Activated CD4-positive, alpha-beta memory T cell treated with anti-CD3 and anti-CD28 coated beads for 36 hours (primary cell): ENCODE measurements at regions not wholly inside any gene's neighbourhood (a gene's known extent, or its start where the extent isn't known, plus 50 kb on each side); places are given as distances from the start of the nearest gene placed in this dataset.

Source experiments
- CTCF ChIA-PET: fragments of 350-600 bp; sonication (Branson Sonifier 250); formaldehyde crosslinking; loops from one replicate; lab custom pipeline; 2021; ENCODE audit warnings: antibody characterized with exemption, inconsistent platforms; lab: Charles Lee
- POLR2A ChIA-PET: fragments of 350-600 bp; sonication (Branson Sonifier 250); formaldehyde crosslinking; loops from one replicate; lab custom pipeline; 2021; ENCODE audit warnings: antibody characterized with exemption; lab: Charles Lee
- DNase-seq: peaks from one replicate; pipeline ENCODE4 v3.0.0-alpha.2; 2020
- H3K27ac Mint-ChIP-seq: one replicate; pipeline ENCODE4 v1.8.0; 2021; ENCODE audit warnings: mixed read lengths
- H3K27me3 Mint-ChIP-seq: one replicate; pipeline ENCODE4 v1.8.0; 2021; ENCODE audit warnings: mixed read lengths
- H3K36me3 Mint-ChIP-seq: one replicate; pipeline ENCODE4 v1.8.0; 2021; ENCODE audit warnings: mixed read lengths
- H3K4me1 Mint-ChIP-seq: one replicate; pipeline ENCODE4 v1.8.0; 2021; ENCODE audit warnings: low read depth, mixed read lengths
- H3K4me3 Mint-ChIP-seq: one replicate; pipeline ENCODE4 v1.8.0; 2021; ENCODE audit warnings: mild to moderate bottlenecking, mixed read lengths
- H3K9me3 Mint-ChIP-seq: one replicate; pipeline ENCODE4 v1.8.0; 2021; ENCODE audit warnings: mixed read lengths
- intact Hi-C: fragments of 100-400 bp; cut with micrococcal nuclease; formaldehyde crosslinking; loops from one replicate; pipeline ENCODE4 v1.15.1; 2023

DNA sequence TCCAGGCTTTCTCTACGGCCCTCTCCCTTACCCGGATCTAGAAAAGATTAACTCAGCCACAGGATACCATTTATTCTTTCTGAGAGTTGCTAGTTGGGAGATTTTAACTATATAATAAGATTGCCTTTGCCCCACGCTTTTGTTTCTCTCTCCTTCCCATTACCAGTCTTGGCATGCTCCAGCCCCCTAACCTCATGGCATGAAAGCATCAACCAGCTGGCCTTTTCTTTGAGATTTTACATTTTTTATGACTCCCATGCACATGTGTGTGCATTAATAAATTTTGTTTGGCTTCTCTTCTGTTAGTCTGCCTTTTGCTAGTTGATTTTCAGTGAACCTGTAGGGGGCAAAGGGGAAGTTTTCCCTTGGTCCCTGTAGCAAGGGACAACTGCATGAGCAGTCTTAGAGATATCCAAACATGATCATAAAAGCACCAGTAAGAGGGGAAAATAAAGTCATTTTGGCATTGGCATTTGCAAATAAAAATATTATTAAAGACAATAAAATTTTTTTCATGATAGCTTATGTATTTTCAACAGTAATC lies 73.6 kb downstream of the OXSM start:
- Mint-ChIP-seq H3K9me3 (peaks cover 10% of the 10 kb centered on the region), H3K36me3 (no peaks in the 10 kb centered on the region), H3K27me3 (no peaks in the 10 kb centered on the region), H3K4me1 (no peaks in the 10 kb centered on the region), H3K27ac (no peak overlapping the region), H3K4me3 (no peak overlapping the region)
- ChIA-PET POLR2A (no interaction called here), CTCF (interaction anchor here (1.2 to 3.2 kb wide), 2 partner anchors 9 to 215 kb away, joined by 3 to 10 read pairs; no protein-coding TSS in a partner anchor)
- no peak for DNase-seq
- intact Hi-C loops = no loop called here

DNA sequence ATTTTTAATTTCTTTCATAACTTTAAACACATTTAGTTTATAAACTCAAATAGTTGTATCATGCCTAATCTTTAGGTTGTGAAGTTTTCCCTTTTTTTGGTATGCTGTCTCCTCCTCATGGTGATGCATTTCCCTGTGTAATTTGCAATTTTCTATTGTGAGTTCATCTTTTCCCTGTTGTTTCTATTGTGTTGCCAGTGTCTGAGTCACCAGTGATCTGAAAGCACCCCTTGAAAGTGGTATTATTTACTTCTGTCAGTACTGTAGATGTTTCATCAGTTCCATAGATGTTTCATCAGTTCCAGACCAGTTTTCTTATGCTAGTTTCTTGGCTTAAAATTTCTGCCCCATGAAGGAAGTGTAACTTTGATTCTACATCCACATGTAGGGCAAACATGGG lies 80.6 kb downstream of the OXSM start:
- no peak overlapping the region for H3K27ac Mint-ChIP-seq
- no peaks in the 10 kb centered on the region for H3K27me3 Mint-ChIP-seq
- H3K4me1 Mint-ChIP-seq = peaks cover 11% of the 10 kb centered on the region
- POLR2A ChIA-PET = no interaction called here
- CTCF ChIA-PET = no interaction called here
- intact Hi-C loops = no loop called here
- H3K4me3 Mint-ChIP-seq = no peak overlapping the region
- peaks cover 6% of the 10 kb centered on the region for H3K9me3 Mint-ChIP-seq
- H3K36me3 Mint-ChIP-seq = peaks cover 5% of the 10 kb centered on the region
- no peak for DNase-seq

DNA sequence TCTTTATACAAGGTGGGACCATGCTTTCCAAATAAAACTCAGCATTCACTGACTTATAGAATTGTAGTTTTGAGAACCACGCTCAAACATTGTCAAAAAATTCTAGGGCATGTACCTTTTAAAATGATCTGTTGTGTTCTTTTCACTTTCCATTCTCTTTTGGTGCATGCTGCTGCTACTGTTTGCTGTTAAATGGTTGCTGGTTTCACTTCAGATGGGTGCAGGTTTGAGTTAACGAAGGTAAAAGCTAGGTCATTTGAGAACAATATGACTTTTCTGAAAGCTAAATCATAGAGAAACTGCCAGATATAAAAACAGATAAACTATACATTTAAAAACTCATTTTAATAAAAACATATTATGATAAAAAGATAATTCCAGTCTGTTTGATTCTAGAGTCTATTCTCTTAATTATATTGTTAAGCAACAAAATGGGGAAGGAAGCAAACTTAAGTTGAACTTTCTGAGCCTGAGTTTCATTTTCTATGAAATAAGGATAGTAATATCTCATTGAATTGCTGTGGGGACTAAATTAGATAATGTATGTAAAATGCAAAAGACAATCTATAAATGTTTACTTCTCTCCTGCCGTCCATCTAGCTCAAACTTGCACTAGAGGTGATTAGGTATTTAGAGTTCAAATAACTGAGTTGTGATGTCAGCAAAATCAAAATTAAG lies 82.4 kb downstream of the OXSM start:
- ChIA-PET POLR2A (no interaction called here), CTCF (interaction anchor here (0.7 kb wide), 1 partner anchor 102 kb away, joined by 3 read pairs; no protein-coding TSS in a partner anchor)
- no peak for DNase-seq
- H3K36me3 Mint-ChIP-seq = peaks cover 5% of the 10 kb centered on the region
- no peak overlapping the region for H3K27ac Mint-ChIP-seq
- peaks cover 6% of the 10 kb centered on the region for H3K9me3 Mint-ChIP-seq
- peaks cover 11% of the 10 kb centered on the region for H3K4me1 Mint-ChIP-seq
- intact Hi-C loops = no loop called here
- H3K4me3 Mint-ChIP-seq = no peak overlapping the region
- no peaks in the 10 kb centered on the region for H3K27me3 Mint-ChIP-seq

DNA sequence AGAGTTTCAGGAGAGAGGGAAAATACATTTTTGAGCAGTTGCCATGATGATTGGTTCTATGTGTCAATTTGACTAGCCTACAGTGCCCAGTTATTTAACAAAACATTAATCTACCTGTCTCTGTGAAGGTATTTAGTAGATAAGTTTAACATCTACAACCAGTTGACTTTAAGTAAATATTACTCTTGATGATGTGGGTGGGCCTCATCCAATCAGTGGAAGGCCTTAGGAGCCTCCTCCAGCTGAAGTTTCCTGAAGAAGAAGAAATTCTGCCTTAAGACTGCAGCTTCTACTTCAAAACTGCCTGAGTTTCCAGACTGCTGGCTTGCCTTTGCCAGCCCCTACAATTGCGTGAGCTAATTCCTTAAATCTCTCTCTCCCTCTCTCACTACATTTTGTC lies 93.6 kb downstream of the OXSM start:
- Mint-ChIP-seq H3K4me3 (no peak overlapping the region), H3K27ac (no peak overlapping the region), H3K9me3 (no peaks in the 10 kb centered on the region), H3K36me3 (no peaks in the 10 kb centered on the region), H3K4me1 (no peaks in the 10 kb centered on the region), H3K27me3 (no peaks in the 10 kb centered on the region)
- no peak for DNase-seq
- ChIA-PET CTCF (no interaction called here), POLR2A (no interaction called here)
- intact Hi-C loops = no loop called here

DNA sequence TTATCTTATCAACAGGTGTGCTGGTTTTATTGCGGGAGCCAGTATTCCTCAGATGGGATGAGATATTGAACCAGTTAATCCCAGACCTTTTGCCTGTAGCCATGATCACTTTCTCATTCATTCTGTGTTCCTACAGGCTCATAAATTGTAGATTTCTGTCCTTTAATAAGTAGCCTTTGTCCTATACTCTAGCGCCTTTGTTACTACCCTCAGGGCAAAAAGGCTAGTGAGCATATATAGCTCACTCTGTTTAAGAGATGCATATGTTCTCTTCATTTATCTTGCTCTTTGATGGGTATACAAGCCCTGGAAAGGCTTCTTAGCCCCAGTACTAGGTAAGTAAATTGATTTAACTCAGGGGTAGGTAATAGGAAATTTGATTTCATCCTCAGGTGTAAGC lies 95.1 kb downstream of the OXSM start:
- no peaks in the 10 kb centered on the region for H3K9me3 Mint-ChIP-seq
- H3K4me1 Mint-ChIP-seq = no peaks in the 10 kb centered on the region
- CTCF ChIA-PET = interaction anchor here (1.7 kb wide), 1 partner anchor 28 kb away, joined by 9 read pairs; no protein-coding TSS in a partner anchor
- intact Hi-C loops = no loop called here
- no peaks in the 10 kb centered on the region for H3K27me3 Mint-ChIP-seq
- H3K4me3 Mint-ChIP-seq = no peak overlapping the region
- H3K36me3 Mint-ChIP-seq = no peaks in the 10 kb centered on the region
- POLR2A ChIA-PET = interaction anchor here (0.6 kb wide), 1 partner anchor 19 kb away, joined by 3 read pairs; no protein-coding TSS in a partner anchor
- no peak overlapping the region for H3K27ac Mint-ChIP-seq
- DNase-seq = no peak

DNA sequence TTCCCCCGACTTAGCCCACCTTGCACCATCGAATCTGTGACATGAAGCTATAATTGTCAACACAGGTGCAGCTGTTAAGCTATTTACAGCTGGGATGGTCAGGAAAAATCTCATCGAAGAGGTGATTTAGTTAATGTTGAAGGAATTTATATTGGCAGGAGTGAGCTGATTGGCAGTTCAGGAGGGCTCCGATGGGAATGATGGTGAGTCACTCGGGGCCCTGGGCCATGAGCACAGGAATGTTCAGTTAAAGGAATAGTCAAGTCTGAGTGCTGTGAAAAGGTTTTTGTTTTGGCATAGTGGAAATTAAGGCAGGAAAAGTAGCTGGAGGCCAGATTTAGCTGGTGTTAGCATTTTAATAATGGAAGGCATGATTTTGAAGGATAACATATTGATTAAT lies 95.7 kb downstream of the OXSM start:
- Mint-ChIP-seq H3K27ac (no peak overlapping the region), H3K27me3 (no peaks in the 10 kb centered on the region), H3K9me3 (no peaks in the 10 kb centered on the region), H3K4me1 (no peaks in the 10 kb centered on the region), H3K4me3 (no peak overlapping the region), H3K36me3 (no peaks in the 10 kb centered on the region)
- no peak for DNase-seq
- POLR2A ChIA-PET = no interaction called here
- CTCF ChIA-PET = interaction anchor here (1.7 kb wide), 1 partner anchor 29 kb away, joined by 9 read pairs; no protein-coding TSS in a partner anchor
- intact Hi-C loops = no loop called here

DNA sequence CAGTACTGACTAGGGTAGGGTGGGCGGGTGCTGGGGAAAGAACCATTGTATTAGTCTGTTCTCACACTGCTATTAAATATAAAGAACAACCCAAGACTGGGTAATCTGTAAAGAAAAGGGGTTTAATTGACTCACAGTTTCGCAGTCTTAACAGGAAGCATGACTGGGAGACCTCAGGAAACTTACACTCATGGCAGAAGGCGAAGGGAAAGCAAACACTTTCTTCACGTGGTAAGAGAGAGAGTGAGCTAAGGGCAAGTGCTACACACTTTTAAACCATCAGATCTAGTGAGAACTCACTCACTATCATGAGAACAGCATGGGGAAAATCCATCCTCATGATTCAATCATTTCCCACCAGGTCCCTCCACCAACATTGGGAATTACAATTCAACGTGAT lies 98.0 kb downstream of the OXSM start:
- Mint-ChIP-seq H3K27ac (no peak overlapping the region), H3K27me3 (no peaks in the 10 kb centered on the region), H3K4me3 (no peak overlapping the region), H3K4me1 (no peaks in the 10 kb centered on the region), H3K36me3 (no peaks in the 10 kb centered on the region), H3K9me3 (no peaks in the 10 kb centered on the region)
- DNase-seq = no peak
- CTCF ChIA-PET = no interaction called here
- intact Hi-C loops = no loop called here
- POLR2A ChIA-PET = no interaction called here

DNA sequence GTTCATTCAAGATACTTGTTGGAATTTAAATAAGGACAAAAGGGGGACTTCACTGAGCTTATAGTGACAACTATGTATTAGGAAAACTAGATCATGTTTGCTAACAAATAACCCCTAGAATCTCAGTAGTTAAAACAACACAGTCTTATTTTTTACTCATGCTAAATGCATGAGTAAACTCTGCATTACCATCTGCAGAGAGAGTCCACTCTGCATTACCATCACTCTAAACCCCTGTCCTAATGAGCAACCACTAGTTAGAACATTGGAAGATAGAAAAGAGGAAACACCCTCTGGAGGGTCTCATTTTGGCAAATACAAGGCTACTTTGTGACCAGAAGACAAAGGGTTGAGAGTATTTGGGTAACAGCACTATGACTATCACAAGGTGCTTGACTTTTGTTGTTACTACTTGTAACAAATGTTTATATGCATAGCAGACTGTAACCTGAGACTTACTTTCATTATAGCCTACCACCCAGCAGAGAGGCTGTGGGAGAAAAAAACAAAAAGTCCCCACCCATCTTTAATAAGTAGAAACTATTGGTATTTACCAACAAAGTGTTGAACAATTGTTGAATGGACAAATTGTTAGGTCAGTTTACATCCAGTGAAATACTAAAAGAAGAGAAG lies 99.1 kb downstream of the OXSM start:
- ChIA-PET POLR2A (interaction anchor here (0.8 kb wide), 1 partner anchor 34 kb away, joined by 3 read pairs; no protein-coding TSS in a partner anchor), CTCF (no interaction called here)
- no peaks in the 10 kb centered on the region for H3K27me3 Mint-ChIP-seq
- H3K4me3 Mint-ChIP-seq = no peak overlapping the region
- intact Hi-C loops = no loop called here
- H3K4me1 Mint-ChIP-seq = no peaks in the 10 kb centered on the region
- H3K27ac Mint-ChIP-seq = no peak overlapping the region
- no peaks in the 10 kb centered on the region for H3K36me3 Mint-ChIP-seq
- H3K9me3 Mint-ChIP-seq = no peaks in the 10 kb centered on the region
- no peak for DNase-seq

DNA sequence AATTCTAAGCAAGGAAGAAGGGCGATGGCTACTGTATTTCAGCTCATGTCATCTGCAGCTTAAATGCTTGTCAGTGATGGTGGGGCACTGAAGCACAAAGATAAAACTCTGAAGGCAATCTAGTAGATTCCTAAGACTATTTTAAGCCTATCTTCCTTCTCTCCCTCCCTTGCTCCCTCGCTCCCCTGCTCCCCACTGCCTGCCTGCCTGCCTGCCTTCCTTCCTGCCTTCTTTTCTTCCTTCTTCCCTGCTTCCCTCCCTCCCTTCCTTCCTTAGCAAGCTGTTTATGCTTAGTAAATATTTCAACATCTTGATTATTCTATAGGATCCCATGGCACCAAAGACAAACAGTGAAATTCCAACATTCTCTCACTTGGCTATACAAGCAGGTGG lies 99.6 kb downstream of the OXSM start:
- no peaks in the 10 kb centered on the region for H3K9me3 Mint-ChIP-seq

DNA sequence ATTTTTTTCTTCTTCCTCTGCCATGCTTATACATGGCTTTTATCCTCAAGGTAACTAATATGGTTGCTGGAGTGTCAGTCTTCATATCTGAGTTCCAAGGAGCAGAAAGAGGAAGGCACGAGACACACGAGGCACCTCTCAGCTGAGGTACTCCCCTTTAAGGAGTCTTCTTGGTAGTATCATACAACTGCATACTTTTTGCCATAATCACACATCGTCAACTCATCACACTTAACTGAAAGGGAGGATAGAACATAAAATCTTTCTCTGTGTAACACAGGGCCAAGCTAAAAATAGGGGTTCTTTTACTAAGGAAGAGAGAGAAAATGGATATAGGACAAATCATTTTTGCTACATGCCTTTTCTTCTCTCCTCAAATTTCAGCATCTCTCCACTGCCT lies 104.2 kb downstream of the OXSM start:
- Mint-ChIP-seq H3K4me3 (no peak overlapping the region), H3K27me3 (no peaks in the 10 kb centered on the region), H3K27ac (no peak overlapping the region), H3K36me3 (no peaks in the 10 kb centered on the region), H3K9me3 (no peaks in the 10 kb centered on the region), H3K4me1 (no peaks in the 10 kb centered on the region)
- DNase-seq = no peak
- ChIA-PET CTCF (no interaction called here), POLR2A (no interaction called here)
- intact Hi-C loops = no loop called here

More for the DNA sequence above, 99.6 kb downstream of the OXSM start:
- ChIA-PET CTCF (no interaction called here), POLR2A (no interaction called here)
- Mint-ChIP-seq H3K27me3 (no peaks in the 10 kb centered on the region), H3K27ac (no peak overlapping the region), H3K4me1 (no peaks in the 10 kb centered on the region), H3K4me3 (no peak overlapping the region), H3K36me3 (no peaks in the 10 kb centered on the region)
- intact Hi-C loops = no loop called here
- DNase-seq = no peak

DNA sequence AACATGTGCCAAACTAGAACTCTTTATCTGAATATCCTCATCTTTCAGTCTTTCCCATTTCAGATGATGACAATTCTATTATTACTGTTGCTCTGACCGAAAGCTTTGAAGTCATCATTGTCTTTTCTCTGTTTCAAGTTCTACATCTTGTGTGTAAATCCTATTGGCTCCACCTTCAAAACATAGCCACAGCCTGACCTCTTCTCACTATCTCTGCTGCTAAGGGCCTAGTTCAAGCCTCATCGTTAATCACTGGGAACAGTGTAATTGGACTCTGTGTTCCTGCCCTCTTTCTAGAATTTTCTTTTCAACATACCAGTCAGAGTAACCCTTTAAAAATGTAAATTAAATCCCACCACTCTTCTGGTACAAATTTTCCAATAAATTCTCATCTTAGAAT lies 105.1 kb downstream of the OXSM start:
- Mint-ChIP-seq H3K27ac (no peak overlapping the region), H3K27me3 (no peaks in the 10 kb centered on the region), H3K9me3 (no peaks in the 10 kb centered on the region), H3K4me1 (no peaks in the 10 kb centered on the region), H3K36me3 (no peaks in the 10 kb centered on the region), H3K4me3 (no peak overlapping the region)
- CTCF ChIA-PET = no interaction called here
- DNase-seq = no peak
- POLR2A ChIA-PET = no interaction called here
- intact Hi-C loops = no loop called here

DNA sequence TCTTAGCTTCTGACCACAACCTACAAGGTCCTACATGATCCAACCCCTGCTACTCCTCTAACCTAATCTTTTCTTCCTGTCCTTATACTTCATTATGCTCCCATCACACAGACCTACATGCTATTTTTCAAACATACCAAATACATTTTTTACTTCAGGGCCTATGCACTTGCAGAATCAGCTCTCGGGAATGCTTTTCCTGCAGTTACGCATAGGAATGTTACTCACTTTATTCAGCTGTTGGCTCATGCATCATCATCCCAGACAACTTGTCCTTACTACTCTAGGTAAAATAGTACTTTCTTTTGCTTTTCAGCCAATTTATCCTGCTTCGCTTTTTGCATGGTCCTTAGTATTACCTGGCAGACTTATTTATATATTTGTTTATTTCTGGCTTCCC lies 105.6 kb downstream of the OXSM start:
- no peaks in the 10 kb centered on the region for H3K27me3 Mint-ChIP-seq
- no peaks in the 10 kb centered on the region for H3K9me3 Mint-ChIP-seq
- POLR2A ChIA-PET = no interaction called here
- CTCF ChIA-PET = no interaction called here
- peaks cover 3% of the 10 kb centered on the region for H3K4me1 Mint-ChIP-seq
- no peak for DNase-seq
- H3K4me3 Mint-ChIP-seq = no peak overlapping the region
- no peak overlapping the region for H3K27ac Mint-ChIP-seq
- intact Hi-C loops = no loop called here
- no peaks in the 10 kb centered on the region for H3K36me3 Mint-ChIP-seq
